GM21825 (cell line): ENCODE measurements at regions not wholly inside any gene's neighbourhood (a gene's known extent, or its start where the extent isn't known, plus 50 kb on each side); places are given as distances from the start of the nearest gene placed in this dataset.
"Not testable (repeated sequence)": the region's sequence is repeated elsewhere in the genome, so short reads cannot be mapped to it uniquely, and the experiment has no call there.

Experiments
- ATAC-seq: cut with Tn5 transposase; IDR thresholded peaks from one replicate; pipeline ENCODE4 v1.9.1; 2021; ENCODE audit warnings: mild to moderate bottlenecking, moderate library complexity; ENCODE audit not compliant: unreplicated experiment

GRCh38 chr5:124871303-124871702 is 124.9 kb upstream of the ZNF608 start:
- no peak for ATAC-seq

DNA sequence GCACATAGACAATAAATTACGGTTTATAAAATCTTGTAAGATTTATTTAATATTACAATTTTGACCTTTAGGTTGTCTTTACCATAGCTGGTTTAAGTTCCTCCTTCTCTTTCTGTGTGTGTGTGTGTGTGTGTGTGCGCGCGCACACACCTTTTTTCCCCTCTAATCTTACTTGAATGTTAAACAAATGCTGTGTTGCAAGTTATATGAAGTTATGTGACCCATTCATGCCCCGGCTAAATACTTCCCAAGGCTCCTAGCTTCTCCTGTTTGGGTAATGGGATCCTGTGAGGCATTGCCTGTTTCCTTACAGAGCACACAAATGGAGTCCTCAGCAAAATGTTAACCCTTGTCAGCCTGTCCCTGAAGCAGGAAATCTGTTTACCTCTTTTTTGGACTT is 125.6 kb upstream of the ZNF608 start:
- no peak for ATAC-seq

- no peak for ATAC-seq
Measured at GRCh38 chr5:124872615-124873014, 126.2 kb upstream of the ZNF608 start.

GRCh38 chr5:124873188-124873587 is 126.7 kb upstream of the ZNF608 start:
- no peak for ATAC-seq

GRCh38 chr5:124873713-124874112 is 127.3 kb upstream of the ZNF608 start:
- no peak for ATAC-seq

DNA sequence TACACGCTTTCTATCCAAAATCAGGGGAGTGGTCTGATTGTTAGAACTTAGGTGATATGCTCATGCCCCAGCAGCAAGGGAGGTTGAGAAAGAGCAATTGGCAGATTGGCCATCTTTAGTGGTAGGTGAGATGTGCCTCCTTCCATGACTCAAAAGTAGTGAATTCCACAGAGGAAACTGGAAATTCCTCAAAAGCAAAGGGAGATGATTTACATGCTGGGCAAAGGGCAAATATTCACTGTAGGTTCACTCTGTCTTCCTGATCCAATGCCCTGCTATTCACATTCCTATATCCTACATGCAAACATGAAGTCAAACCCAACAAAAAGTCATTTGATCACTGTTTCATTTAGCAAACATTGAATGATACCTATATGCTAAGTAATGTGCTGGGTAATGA is 130.1 kb upstream of the ZNF608 start:
- no peak for ATAC-seq

GRCh38 chr5:124876983-124877382 is 130.5 kb upstream of the ZNF608 start:
- no peak for ATAC-seq

DNA sequence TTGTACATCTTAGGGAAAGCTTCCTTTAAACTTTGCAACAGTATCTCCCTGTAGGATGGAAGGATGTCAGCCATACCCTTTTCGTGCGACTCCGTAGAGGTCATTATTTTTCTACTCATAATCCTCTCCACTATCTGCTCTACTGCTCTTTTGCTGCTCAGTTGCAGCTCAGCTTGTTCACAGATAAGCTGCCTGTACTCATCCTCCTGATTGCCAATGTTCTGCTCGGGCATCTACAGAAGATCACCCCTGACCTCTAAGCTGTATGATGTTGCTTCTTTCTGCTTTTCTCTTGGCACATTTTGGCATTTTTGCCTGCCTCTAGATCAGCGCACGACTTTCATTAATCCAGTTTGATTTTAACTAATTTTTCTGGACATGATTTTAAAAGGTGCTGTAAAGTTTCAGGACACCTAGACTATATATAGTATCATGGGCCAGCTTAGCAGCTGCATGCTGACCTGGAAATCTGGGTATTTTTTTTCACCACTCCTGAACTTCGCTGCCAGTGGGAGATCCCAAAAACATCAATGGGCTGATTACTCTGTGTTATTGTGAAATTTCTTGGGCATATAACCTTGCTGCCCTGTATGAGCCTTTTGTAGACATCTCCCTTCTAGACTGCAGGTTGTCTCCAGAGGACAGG is 131.2 kb upstream of the ZNF608 start:
- ATAC-seq: no peak

GRCh38 chr5:124878583-124879342 is 132.3 kb upstream of the ZNF608 start:
- ATAC-seq: no peak

GRCh38 chr5:124880903-124881697 is 134.7 kb upstream of the ZNF608 start:
- ATAC-seq: no peak

- ATAC-seq: no peak
Measured at GRCh38 chr5:124883681-124884080, 137.2 kb upstream of the ZNF608 start.

GRCh38 chr5:124884114-124884513 is 137.7 kb upstream of the ZNF608 start:
- ATAC-seq: no peak

DNA sequence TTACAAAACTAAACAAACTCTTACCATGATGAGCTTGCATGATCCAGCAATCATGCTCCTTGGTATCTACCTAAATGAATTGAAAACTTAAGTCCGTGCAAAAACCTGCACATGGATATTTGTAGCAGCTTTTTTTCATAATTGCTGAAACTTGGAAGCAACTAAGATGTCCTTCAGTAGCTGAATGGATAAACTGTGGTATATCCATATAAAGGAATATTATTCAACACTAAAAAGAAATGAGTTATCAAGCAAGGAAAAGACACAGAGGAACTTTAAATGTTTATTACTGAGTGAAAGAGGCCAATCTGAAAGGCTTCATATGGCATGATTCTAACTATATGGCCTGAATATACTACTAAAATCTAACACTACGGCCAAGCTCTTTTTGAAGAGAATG is 139.1 kb upstream of the ZNF608 start:
- no peak for ATAC-seq

- ATAC-seq: no peak
Measured at GRCh38 chr5:124887223-124887622, 140.8 kb upstream of the ZNF608 start.

DNA sequence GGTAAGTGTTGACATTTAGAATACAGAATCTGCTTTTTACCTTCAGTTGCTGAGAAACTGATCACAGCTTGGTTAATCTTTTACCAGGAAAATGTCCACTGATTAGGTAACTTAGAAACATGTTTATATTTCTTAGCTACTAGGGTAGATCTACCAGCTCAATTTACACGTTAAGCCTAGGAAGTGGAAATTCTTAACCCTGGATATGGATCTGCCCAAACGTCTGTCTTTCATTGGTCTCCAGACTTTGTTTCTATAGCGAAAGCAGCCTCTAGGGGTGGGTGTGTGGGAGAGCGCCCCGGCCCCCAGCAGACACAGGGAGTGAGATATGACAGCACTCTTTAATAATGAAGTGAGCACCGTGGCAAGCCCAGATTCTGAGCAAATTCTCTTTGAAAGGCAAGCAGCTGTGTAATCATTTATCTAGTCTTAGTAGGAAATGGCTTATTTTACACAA is 141.6 kb upstream of the ZNF608 start:
- ATAC-seq: no peak

DNA sequence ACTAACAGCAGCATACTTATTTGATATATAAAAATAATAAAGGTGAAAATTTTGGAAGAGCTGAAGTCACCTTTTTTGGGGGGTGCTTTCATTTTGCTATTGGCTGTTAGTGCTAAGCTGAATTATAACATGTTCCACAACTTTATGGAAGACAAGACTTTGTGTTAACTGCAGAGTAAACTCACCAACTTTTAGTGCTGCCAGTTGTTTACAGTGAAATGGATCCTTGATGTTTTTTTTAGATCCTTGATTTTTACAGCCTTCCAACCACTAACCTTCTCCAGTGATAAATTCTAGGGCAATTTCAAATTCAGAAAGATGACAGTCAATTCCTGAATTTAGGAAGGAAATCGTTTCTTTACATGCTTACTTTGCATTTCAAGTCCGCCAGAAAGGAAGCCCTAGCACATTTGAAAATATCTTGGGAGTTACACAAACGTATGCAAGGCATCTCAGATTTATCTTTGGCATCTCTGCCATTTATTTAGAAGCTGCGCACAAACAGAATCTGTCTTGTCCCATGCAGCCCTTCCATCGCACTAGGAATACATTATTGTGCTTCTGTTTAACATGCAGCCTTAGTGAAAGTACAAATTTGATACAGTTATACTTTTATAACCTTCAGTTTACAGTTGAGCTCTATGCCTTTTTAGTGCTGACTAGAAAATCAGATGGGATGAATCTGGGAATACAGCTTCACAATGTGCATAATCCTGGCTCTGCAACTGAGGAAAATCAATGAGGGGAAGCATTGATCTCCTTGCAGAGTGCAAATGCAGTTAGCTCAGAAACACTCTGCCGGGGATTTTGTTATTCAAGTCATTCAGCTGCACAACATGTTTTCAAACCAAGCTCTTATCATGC is 142.4 kb upstream of the ZNF608 start:
- no peak for ATAC-seq

- no peak for ATAC-seq
Measured at GRCh38 chr5:124889486-124889825, 143.0 kb upstream of the ZNF608 start.

GRCh38 chr5:124889850-124890249 is 143.4 kb upstream of the ZNF608 start:
- no peak for ATAC-seq

- ATAC-seq: not testable (repeated sequence)
Measured at GRCh38 chr5:124890442-124890841, 144.0 kb upstream of the ZNF608 start.

DNA sequence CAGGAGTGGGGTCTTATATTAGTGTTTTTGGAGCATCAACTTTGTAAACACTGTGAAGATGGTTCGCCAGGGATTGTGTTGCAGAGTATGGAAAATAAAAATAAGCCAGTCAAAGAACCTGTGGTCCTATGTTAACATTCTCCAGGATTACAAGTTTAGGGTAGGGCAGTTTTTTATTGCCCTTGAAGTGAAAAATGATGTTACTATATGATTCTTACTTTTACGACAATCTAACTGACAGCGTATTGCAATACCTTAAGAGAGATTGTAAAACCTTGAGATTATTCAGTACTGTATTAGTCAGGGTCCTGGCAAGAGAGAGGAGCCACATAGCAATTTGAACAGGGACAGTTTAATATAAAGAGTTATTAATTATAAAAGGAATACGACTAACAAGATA is 144.7 kb upstream of the ZNF608 start:
- ATAC-seq: no peak
